ENCODE measurements at regions not wholly inside any gene's neighbourhood (a gene's known extent, or its start where the extent isn't known, plus 50 kb on each side); places are given as distances from the start of the nearest gene placed in this dataset.

DNA sequence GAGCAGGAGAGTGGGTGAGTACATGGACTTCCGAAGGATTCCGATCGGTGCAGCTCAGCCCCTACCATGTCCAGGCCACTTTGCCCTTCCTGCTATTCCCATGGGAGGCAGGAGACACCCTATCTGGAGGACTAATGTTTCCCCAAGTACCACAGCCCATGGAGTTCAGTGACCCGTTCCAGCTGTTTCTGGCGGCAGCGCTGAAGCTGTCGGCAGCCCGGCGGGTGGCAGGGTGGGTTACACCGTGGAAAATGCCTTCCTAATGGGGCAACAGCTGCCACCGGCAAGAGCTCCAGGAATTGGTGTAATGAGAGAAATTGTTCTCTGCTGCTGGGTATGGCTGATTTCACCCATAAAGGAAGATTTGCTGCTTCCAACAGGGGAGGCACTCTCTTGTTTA is 98.3 kb downstream of the MYCN start:
- TF ChIP-seq, protein P1, sequence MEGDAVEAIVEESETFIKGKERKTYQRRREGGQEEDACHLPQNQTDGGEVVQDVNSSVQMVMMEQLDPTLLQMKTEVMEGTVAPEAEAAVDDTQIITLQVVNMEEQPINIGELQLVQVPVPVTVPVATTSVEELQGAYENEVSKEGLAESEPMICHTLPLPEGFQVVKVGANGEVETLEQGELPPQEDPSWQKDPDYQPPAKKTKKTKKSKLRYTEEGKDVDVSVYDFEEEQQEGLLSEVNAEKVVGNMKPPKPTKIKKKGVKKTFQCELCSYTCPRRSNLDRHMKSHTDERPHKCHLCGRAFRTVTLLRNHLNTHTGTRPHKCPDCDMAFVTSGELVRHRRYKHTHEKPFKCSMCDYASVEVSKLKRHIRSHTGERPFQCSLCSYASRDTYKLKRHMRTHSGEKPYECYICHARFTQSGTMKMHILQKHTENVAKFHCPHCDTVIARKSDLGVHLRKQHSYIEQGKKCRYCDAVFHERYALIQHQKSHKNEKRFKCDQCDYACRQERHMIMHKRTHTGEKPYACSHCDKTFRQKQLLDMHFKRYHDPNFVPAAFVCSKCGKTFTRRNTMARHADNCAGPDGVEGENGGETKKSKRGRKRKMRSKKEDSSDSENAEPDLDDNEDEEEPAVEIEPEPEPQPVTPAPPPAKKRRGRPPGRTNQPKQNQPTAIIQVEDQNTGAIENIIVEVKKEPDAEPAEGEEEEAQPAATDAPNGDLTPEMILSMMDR (IDR thresholded peaks at IDR 0.05 in 8 of 11, conservative IDR thresholded peaks at IDR 0.05 in 3 of 11): no peak
- TF ChIP-seq POLR2A (IDR thresholded peaks at IDR 0.05): no peak
